Esophagus muscularis mucosa (tissue), 4 donors: ENCODE measurements at regions not wholly inside any gene's neighbourhood (a gene's known extent, or its start where the extent isn't known, plus 50 kb on each side); places are given as distances from the start of the nearest gene placed in this dataset.

ENCODE experiments used
- DNase-seq: peaks from one replicate; pipeline ENCODE4 v3.0.0-alpha.2; 2017; ENCODE audit errors: extremely low spot score
- H3K27ac ChIP-seq, 4 donors: fragments of 200-600 bp; sonication (generic); replicated peaks in 1 of 4; 1 replicate in 3 of 4; 2 replicates in 1 of 4; pipeline ENCODE4 v1.5.1; 2016 to 2019; ENCODE audit warnings: mild to moderate bottlenecking in 1 of 4
- H3K27me3 ChIP-seq, 4 donors: fragments of 200-600 bp; sonication (generic); one replicate each; pipeline versions ENCODE4 v1.5.1 to v1.6.0; 2016 to 2019
- H3K36me3 ChIP-seq, 4 donors: fragments of 200-600 bp; sonication (generic); one replicate each; pipeline ENCODE4 v1.5.1; 2016 to 2019
- H3K4me1 ChIP-seq, 4 donors: fragments of 200-600 bp; sonication (generic); one replicate each; pipeline ENCODE4 v1.5.1; 2016 to 2019
- H3K4me3 ChIP-seq, 4 donors: fragments of 200-600 bp; sonication (generic); 1 replicate in 2 of 4; 2 replicates in 2 of 4; pipeline ENCODE4 v1.5.1; 2016 to 2019; ENCODE audit warnings: mild to moderate bottlenecking in 4 of 4, moderate library complexity in 1 of 4
- H3K9me3 ChIP-seq, 4 donors: fragments of 200-600 bp; sonication (generic); 1 replicate in 3 of 4; 2 replicates in 1 of 4; pipeline ENCODE4 v1.5.1; 2016 to 2019
- CTCF ChIP-seq, 3 experiments: fragments of 200-600 bp in 2 of 3; fragments of 450-650 bp in 1 of 3; sonication (generic) in 2 of 3; IDR thresholded peaks; one replicate each; pipeline ENCODE4 v1.5.1; 2017 to 2019; ENCODE audit warnings: antibody characterized with exemption in 3 of 3, mild to moderate bottlenecking in 2 of 3, moderate library complexity in 1 of 3
- EP300 ChIP-seq: sonication (generic); formaldehyde crosslinking; IDR thresholded peaks from one replicate; pipeline ENCODE4 v1.6.1; 2017; ENCODE audit warnings: antibody characterized with exemption
- POLR2A ChIP-seq: fragments of 450-650 bp; IDR thresholded peaks from one replicate; pipeline ENCODE4 v1.6.1; 2017; ENCODE audit warnings: antibody characterized with exemption, moderate library complexity, mild to moderate bottlenecking, low read depth
- POLR2AphosphoS5 ChIP-seq, 2 donors: sonication (generic); formaldehyde crosslinking; IDR thresholded peaks; one replicate each; pipeline ENCODE4 v1.6.1; 2017; ENCODE audit warnings: antibody characterized with exemption in 2 of 2
- WGBS: methylation state at CpG from one replicate; pipeline ENCODE4 v1.1.5; 2018; 5-methylcytosine and 5-hydroxymethylcytosine counted together
- intact Hi-C: fragments of 100-400 bp; cut with DNase I; formaldehyde crosslinking; loops from one replicate; pipeline ENCODE4 v1.15.1; 2023

DNA sequence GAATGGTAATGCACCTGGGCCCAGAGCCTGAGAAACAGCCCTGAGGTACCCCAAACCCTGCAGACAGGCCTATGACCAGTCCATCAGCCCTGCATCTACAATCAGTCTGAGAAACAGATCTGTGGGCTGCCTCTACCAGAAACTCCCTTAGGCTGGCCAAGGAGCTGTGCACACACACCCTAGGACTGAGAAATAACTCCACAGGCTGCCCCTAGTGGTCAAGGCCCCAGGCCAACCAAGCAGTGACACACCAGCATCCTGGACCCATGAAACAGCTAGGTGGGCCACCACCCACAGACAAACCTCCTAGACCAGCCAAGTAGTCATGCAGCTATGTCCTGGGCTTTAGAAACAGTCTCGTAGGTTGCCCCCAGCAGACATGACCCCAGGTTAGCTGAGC, 253.6 kb upstream of the VLDLR start:
- Histone ChIP-seq H3K4me1 (no peaks in the 10 kb centered on the region), H3K27ac (no peak overlapping the region), H3K4me3 (no peak overlapping the region), H3K27me3 (no peaks in the 10 kb centered on the region), H3K9me3 (no peaks in the 10 kb centered on the region), H3K36me3 (no peaks in the 10 kb centered on the region)
- TF ChIP-seq EP300: no peak
- TF ChIP-seq POLR2AphosphoS5 (IDR thresholded peaks at IDR 0.05): no peak
- no peak for TF ChIP-seq POLR2A
- no peak for TF ChIP-seq CTCF (IDR thresholded peaks at IDR 0.05)
- DNase-seq: no peak
- intact Hi-C loops: no loop called here
- no CpG with 5 or more reads among the region's 1 CpG for WGBS

DNA sequence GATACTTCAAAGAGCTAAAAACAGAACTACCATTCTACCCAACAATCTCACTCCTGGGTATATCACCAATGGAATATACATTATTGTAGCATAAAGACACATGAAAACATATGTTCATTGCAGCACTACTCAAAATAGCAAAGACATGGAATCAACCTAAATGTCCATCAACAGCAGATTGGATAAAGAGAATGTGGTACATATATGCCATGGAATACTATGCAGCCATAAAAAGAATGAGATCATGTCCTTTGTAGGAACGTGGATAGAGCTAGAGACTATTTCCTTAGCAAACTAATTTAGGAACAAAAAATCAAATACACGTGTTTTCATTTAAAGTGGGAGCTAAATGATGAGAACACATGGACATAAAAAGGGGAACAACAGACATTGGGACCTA, 247.9 kb upstream of the VLDLR start:
- intact Hi-C loops: no loop called here
- H3K27ac ChIP-seq: no peak overlapping the region
- TF ChIP-seq CTCF (IDR thresholded peaks at IDR 0.05): no peak
- no peak for TF ChIP-seq POLR2AphosphoS5 (IDR thresholded peaks at IDR 0.05)
- TF ChIP-seq EP300: no peak
- no peak for TF ChIP-seq POLR2A
- H3K27me3 ChIP-seq: no peaks in the 10 kb centered on the region
- H3K4me3 ChIP-seq: no peak overlapping the region
- no peak for DNase-seq
- WGBS: 93% methylated on average over 2 of the region's 2 CpGs
- no peaks in the 10 kb centered on the region for H3K4me1 ChIP-seq
- peaks cover 0 to 10% (median 0%) of the 10 kb centered on the region in 4 donors for H3K9me3 ChIP-seq
- H3K36me3 ChIP-seq: no peaks in the 10 kb centered on the region

DNA sequence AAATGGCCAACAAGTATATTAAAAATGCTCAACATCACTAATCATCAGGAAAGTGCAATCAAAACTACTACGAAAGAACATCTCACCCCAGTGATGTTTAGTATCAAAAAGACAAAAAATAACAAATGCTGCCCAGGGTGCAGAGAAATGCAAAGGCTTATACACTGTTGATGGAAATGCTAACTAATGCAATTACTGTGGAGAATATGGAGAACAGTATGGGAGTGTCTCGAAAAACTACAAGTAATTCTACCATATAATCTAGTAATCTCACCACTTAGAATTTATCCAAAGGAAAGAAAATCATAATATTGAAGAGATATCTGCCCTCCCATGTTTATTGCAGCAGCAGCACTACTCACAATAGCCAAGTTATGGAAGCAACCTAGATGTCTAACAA, 246.5 kb upstream of the VLDLR start:
- Histone ChIP-seq H3K36me3 (no peaks in the 10 kb centered on the region), H3K4me1 (no peaks in the 10 kb centered on the region), H3K4me3 (no peak overlapping the region), H3K27ac (no peak overlapping the region), H3K9me3 (peaks cover 0 to 10% (median 0%) of the 10 kb centered on the region in 4 donors), H3K27me3 (no peaks in the 10 kb centered on the region)
- 90% methylated on average over 2 of the region's 2 CpGs for WGBS
- intact Hi-C loops: no loop called here
- DNase-seq: no peak
- no peak for TF ChIP-seq POLR2A

GRCh38 chr9:2377117-2377516, 244.5 kb upstream of the VLDLR start:
- 73% methylated on average over 3 of the region's 3 CpGs for WGBS
- intact Hi-C loops: no loop called here
- H3K4me3 ChIP-seq: no peak overlapping the region
- TF ChIP-seq CTCF (IDR thresholded peaks at IDR 0.05): no peak
- TF ChIP-seq POLR2AphosphoS5 (IDR thresholded peaks at IDR 0.05): no peak
- no peak for TF ChIP-seq EP300
- no peak for TF ChIP-seq POLR2A
- H3K36me3 ChIP-seq: no peaks in the 10 kb centered on the region
- peaks cover 0 to 10% (median 0%) of the 10 kb centered on the region in 4 donors for H3K9me3 ChIP-seq
- H3K27ac ChIP-seq: no peak overlapping the region
- H3K4me1 ChIP-seq: no peaks in the 10 kb centered on the region
- DNase-seq: no peak
- H3K27me3 ChIP-seq: no peaks in the 10 kb centered on the region

GRCh38 chr9:2377834-2378233, 243.8 kb upstream of the VLDLR start:
- intact Hi-C loops: no loop called here
- Histone ChIP-seq H3K27me3 (no peaks in the 10 kb centered on the region), H3K27ac (no peak overlapping the region), H3K9me3 (peaks cover 0 to 10% (median 0%) of the 10 kb centered on the region in 4 donors), H3K36me3 (no peaks in the 10 kb centered on the region), H3K4me3 (no peak overlapping the region), H3K4me1 (no peaks in the 10 kb centered on the region)
- 82% methylated on average over 1 of the region's 1 CpG for WGBS
- no peak for DNase-seq
- TF ChIP-seq POLR2A (no peak), CTCF (IDR thresholded peaks at IDR 0.05) (no peak), EP300 (no peak), POLR2AphosphoS5 (IDR thresholded peaks at IDR 0.05) (no peak)
